CD14-positive monocyte (primary cell): ENCODE measurements at regions not wholly inside any gene's neighbourhood (a gene's known extent, or its start where the extent isn't known, plus 50 kb on each side); places are given as distances from the start of the nearest gene placed in this dataset.

Experiments used
- DNase-seq, 3 donors: peaks; one replicate each; pipeline ENCODE4 v3.0.0-alpha.2; 2011 to 2022
- H2AFZ ChIP-seq: 2 replicates; pipeline ENCODE4 v1.6.0; 2012; ENCODE audit warnings: mild to moderate bottlenecking, low read depth, low read length, inconsistent platforms; ENCODE audit not compliant: insufficient read depth, poor library complexity, severe bottlenecking
- H3K27ac ChIP-seq, 2 donors: 1 replicate in 1 of 2; 2 replicates in 1 of 2; pipeline ENCODE4 v1.5.1; 2012 to 2013; ENCODE audit warnings: low read length in 2 of 2, control low read depth in 1 of 2, inconsistent platforms in 1 of 2, low read depth in 1 of 2, mild to moderate bottlenecking in 1 of 2
- H3K27me3 ChIP-seq, 2 donors: one replicate each; pipeline versions ENCODE4 v1.6.0 to v1.6.1; 2011 to 2013; ENCODE audit warnings: low read length in 2 of 2; ENCODE audit not compliant: control insufficient read depth in 2 of 2, insufficient read depth in 2 of 2
- H3K36me3 ChIP-seq, 2 donors: replicated peaks in 1 of 2; 1 replicate in 1 of 2; 2 replicates in 1 of 2; pipeline versions ENCODE4 v1.5.1 to v1.6.1; 2012 to 2013; ENCODE audit warnings: low read length in 2 of 2, control low read depth in 1 of 2, inconsistent platforms in 1 of 2, mild to moderate bottlenecking in 1 of 2; ENCODE audit not compliant: insufficient read depth in 2 of 2, control insufficient read depth in 1 of 2
- H3K4me1 ChIP-seq, 2 donors: 1 replicate in 1 of 2; 2 replicates in 1 of 2; pipeline versions ENCODE4 v1.5.1 to v1.6.1; 2012 to 2013; ENCODE audit warnings: low read length in 2 of 2, control low read depth in 1 of 2, inconsistent platforms in 1 of 2, mild to moderate bottlenecking in 1 of 2, moderate library complexity in 1 of 2; ENCODE audit not compliant: insufficient read depth in 2 of 2, control insufficient read depth in 1 of 2
- H3K4me2 ChIP-seq: replicated peaks from 2 replicates; pipeline ENCODE3; 2012; ENCODE audit warnings: low read length, moderate library complexity, mild to moderate bottlenecking; ENCODE audit not compliant: poor library complexity, severe bottlenecking; ENCODE audit errors: extremely low read depth
- H3K4me3 ChIP-seq, 3 experiments: fragments of 200-600 bp in 1 of 3; sonication (generic) in 1 of 3; replicated peaks in 1 of 3; 1 replicate in 2 of 3; 2 replicates in 1 of 3; pipeline ENCODE4 v1.5.1; 2011 to 2013; ENCODE audit warnings: low read length in 3 of 3, mild to moderate bottlenecking in 3 of 3, control low read depth in 2 of 3, low read depth in 2 of 3, inconsistent platforms in 1 of 3, moderate library complexity in 1 of 3
- H3K79me2 ChIP-seq: 2 replicates; pipeline ENCODE4 v1.6.0; 2012; ENCODE audit warnings: mild to moderate bottlenecking, control low read depth, inconsistent platforms, low read length, moderate library complexity; ENCODE audit not compliant: insufficient read depth
- H3K9ac ChIP-seq: 2 replicates; pipeline ENCODE4 v1.6.0; 2017; ENCODE audit warnings: low read length, mild to moderate bottlenecking; ENCODE audit not compliant: insufficient read depth, poor library complexity, severe bottlenecking
- H3K9me3 ChIP-seq, 2 donors: replicated peaks in 1 of 2; 1 replicate in 1 of 2; 2 replicates in 1 of 2; pipeline versions ENCODE4 v1.5.1 to v1.6.1; 2012 to 2013; ENCODE audit warnings: low read length in 2 of 2, control low read depth in 1 of 2; ENCODE audit not compliant: control insufficient read depth in 1 of 2, insufficient read depth in 1 of 2
- H4K20me1 ChIP-seq: 2 replicates; pipeline ENCODE4 v1.6.0; 2012; ENCODE audit warnings: mild to moderate bottlenecking, low read length, control low read depth, moderate library complexity; ENCODE audit not compliant: insufficient read depth
- H3K27ac Mint-ChIP-seq, 7 donors: one replicate each; pipeline ENCODE4 v1.8.0; 2020; ENCODE audit warnings: mild to moderate bottlenecking in 7 of 7, mixed read lengths in 7 of 7, moderate library complexity in 6 of 7, inconsistent platforms in 2 of 7
- H3K27me3 Mint-ChIP-seq, 3 donors: one replicate each; pipeline ENCODE4 v1.8.0; 2021 to 2022; ENCODE audit warnings: low read depth in 3 of 3, mild to moderate bottlenecking in 3 of 3, mixed read lengths in 3 of 3, moderate library complexity in 3 of 3, inconsistent platforms in 1 of 3
- H3K36me3 Mint-ChIP-seq, 2 donors: one replicate each; pipeline ENCODE4 v1.8.0; 2020; ENCODE audit warnings: mixed read lengths in 2 of 2, inconsistent platforms in 1 of 2, mild to moderate bottlenecking in 1 of 2
- H3K4me1 Mint-ChIP-seq: one replicate; pipeline ENCODE4 v1.8.0; 2020; ENCODE audit warnings: mild to moderate bottlenecking, mixed read lengths
- H3K4me3 Mint-ChIP-seq, 2 donors: one replicate each; pipeline ENCODE4 v1.8.0; 2020; ENCODE audit warnings: mild to moderate bottlenecking in 2 of 2, mixed read lengths in 2 of 2, moderate library complexity in 1 of 2
- H3K9me3 Mint-ChIP-seq, 7 donors: one replicate each; pipeline ENCODE4 v1.8.0; 2020 to 2022; ENCODE audit warnings: mixed read lengths in 7 of 7, mild to moderate bottlenecking in 6 of 7, moderate library complexity in 6 of 7, inconsistent platforms in 2 of 7
- CTCF ChIP-seq: fragments of 200-600 bp; IDR thresholded peaks from one replicate; pipeline ENCODE4 v1.8.0; 2022; ENCODE audit warnings: antibody characterized with exemption, mild to moderate bottlenecking
- WGBS: methylation state at CpG from one replicate; pipeline ENCODE4 v1.1.5; 2013; ENCODE audit warnings: missing lambda C conversion rate; ENCODE audit not compliant: insufficient coverage; 5-methylcytosine and 5-hydroxymethylcytosine counted together
- intact Hi-C, 2 donors: fragments of 100-400 bp; cut with micrococcal nuclease; formaldehyde crosslinking; loops; one replicate each; pipeline versions ENCODE4 v1.15.0 to v1.15.1; 2023

GRCh38 chr18:25798046-25798445 is 292.4 kb downstream of the SS18 start:
- 90% methylated on average over 3 of the region's 4 CpGs for WGBS
- TF ChIP-seq CTCF, result no peak

DNA sequence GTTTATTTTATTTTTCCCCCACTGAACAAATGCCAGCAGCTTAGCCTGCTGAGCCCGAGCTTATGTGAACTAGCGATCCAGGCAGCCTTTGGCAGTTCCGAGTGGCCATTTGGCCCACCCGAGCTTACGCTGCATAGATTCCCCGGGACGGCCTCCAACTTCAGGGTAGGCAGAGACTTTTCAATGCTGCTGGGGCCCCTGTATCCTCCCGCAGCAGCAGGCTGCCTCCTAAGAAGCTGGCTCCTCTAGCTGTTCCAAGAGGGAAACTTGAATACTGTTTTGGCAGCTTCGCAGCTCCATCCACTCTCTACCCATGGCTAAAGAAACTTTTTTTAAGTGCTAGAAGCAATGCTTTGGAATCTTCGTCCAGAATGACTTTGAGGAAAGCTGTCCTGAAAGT is 295.2 kb downstream of the SS18 start:
- H3K27me3 ChIP-seq, result no peaks in the 10 kb centered on the region
- Mint-ChIP-seq H3K4me1 (no peaks in the 10 kb centered on the region), H3K4me3 (no peak overlapping the region), H3K27ac (no peak overlapping the region), H3K36me3 (no peaks in the 10 kb centered on the region), H3K27me3 (no peaks in the 10 kb centered on the region), H3K9me3 (peaks cover 0 to 4% (median 0%) of the 10 kb centered on the region in 7 donors)
- TF ChIP-seq CTCF, result no peak
- H4K20me1 ChIP-seq, result no peaks in the 10 kb centered on the region
- no peak overlapping the region for H3K4me3 ChIP-seq
- H3K79me2 ChIP-seq, result no peaks in the 10 kb centered on the region
- no peak overlapping the region for H3K27ac ChIP-seq
- H3K4me1 ChIP-seq, result no peaks in the 10 kb centered on the region
- no peak for DNase-seq
- 84% methylated on average over 10 of the region's 10 CpGs for WGBS
- H3K9me3 ChIP-seq, result no peaks in the 10 kb centered on the region
- intact Hi-C loops, result no loop called here
- H2AFZ ChIP-seq, result no peak overlapping the region
- no peak overlapping the region for H3K9ac ChIP-seq
- H3K36me3 ChIP-seq, result no peaks in the 10 kb centered on the region
- H3K4me2 ChIP-seq, result no peak overlapping the region

More at GRCh38 chr18:25798046-25798445, 292.4 kb downstream of the SS18 start:
- Histone ChIP-seq H4K20me1 (no peaks in the 10 kb centered on the region), H3K4me1 (no peaks in the 10 kb centered on the region), H2AFZ (no peak overlapping the region), H3K79me2 (no peaks in the 10 kb centered on the region), H3K27me3 (no peaks in the 10 kb centered on the region), H3K9ac (no peak overlapping the region), H3K4me3 (no peak overlapping the region), H3K27ac (no peak overlapping the region), H3K9me3 (peaks cover 0 to 3% of the 10 kb centered on the region in 2 donors), H3K36me3 (no peaks in the 10 kb centered on the region), H3K4me2 (no peak overlapping the region)
- no peaks in the 10 kb centered on the region for H3K36me3 Mint-ChIP-seq
- H3K27ac Mint-ChIP-seq, result no peak overlapping the region
- H3K4me3 Mint-ChIP-seq, result no peak overlapping the region
- no peaks in the 10 kb centered on the region for H3K27me3 Mint-ChIP-seq
- H3K4me1 Mint-ChIP-seq, result no peaks in the 10 kb centered on the region
- H3K9me3 Mint-ChIP-seq, result peaks cover 0 to 11% (median 4%) of the 10 kb centered on the region in 7 donors
- no peak for DNase-seq
- intact Hi-C loops, result no loop called here
